CD14-positive monocyte (primary cell): ENCODE measurements at regions not wholly inside any gene's neighbourhood (a gene's known extent, or its start where the extent isn't known, plus 50 kb on each side); places are given as distances from the start of the nearest gene placed in this dataset.

Source experiments
- DNase-seq, 3 donors: peaks; one replicate each; pipeline ENCODE4 v3.0.0-alpha.2; 2011 to 2022
- H2AFZ ChIP-seq: 2 replicates; pipeline ENCODE4 v1.6.0; 2012; ENCODE audit warnings: mild to moderate bottlenecking, low read depth, low read length, inconsistent platforms; ENCODE audit not compliant: insufficient read depth, poor library complexity, severe bottlenecking
- H3K27ac ChIP-seq, 2 donors: 1 replicate in 1 of 2; 2 replicates in 1 of 2; pipeline ENCODE4 v1.5.1; 2012 to 2013; ENCODE audit warnings: low read length in 2 of 2, control low read depth in 1 of 2, inconsistent platforms in 1 of 2, low read depth in 1 of 2, mild to moderate bottlenecking in 1 of 2
- H3K27me3 ChIP-seq, 2 donors: one replicate each; pipeline versions ENCODE4 v1.6.0 to v1.6.1; 2011 to 2013; ENCODE audit warnings: low read length in 2 of 2; ENCODE audit not compliant: control insufficient read depth in 2 of 2, insufficient read depth in 2 of 2
- H3K36me3 ChIP-seq, 2 donors: replicated peaks in 1 of 2; 1 replicate in 1 of 2; 2 replicates in 1 of 2; pipeline versions ENCODE4 v1.5.1 to v1.6.1; 2012 to 2013; ENCODE audit warnings: low read length in 2 of 2, control low read depth in 1 of 2, inconsistent platforms in 1 of 2, mild to moderate bottlenecking in 1 of 2; ENCODE audit not compliant: insufficient read depth in 2 of 2, control insufficient read depth in 1 of 2
- H3K4me1 ChIP-seq, 2 donors: 1 replicate in 1 of 2; 2 replicates in 1 of 2; pipeline versions ENCODE4 v1.5.1 to v1.6.1; 2012 to 2013; ENCODE audit warnings: low read length in 2 of 2, control low read depth in 1 of 2, inconsistent platforms in 1 of 2, mild to moderate bottlenecking in 1 of 2, moderate library complexity in 1 of 2; ENCODE audit not compliant: insufficient read depth in 2 of 2, control insufficient read depth in 1 of 2
- H3K4me2 ChIP-seq: replicated peaks from 2 replicates; pipeline ENCODE3; 2012; ENCODE audit warnings: low read length, moderate library complexity, mild to moderate bottlenecking; ENCODE audit not compliant: poor library complexity, severe bottlenecking; ENCODE audit errors: extremely low read depth
- H3K4me3 ChIP-seq, 3 experiments: fragments of 200-600 bp in 1 of 3; sonication (generic) in 1 of 3; replicated peaks in 1 of 3; 1 replicate in 2 of 3; 2 replicates in 1 of 3; pipeline ENCODE4 v1.5.1; 2011 to 2013; ENCODE audit warnings: low read length in 3 of 3, mild to moderate bottlenecking in 3 of 3, control low read depth in 2 of 3, low read depth in 2 of 3, inconsistent platforms in 1 of 3, moderate library complexity in 1 of 3
- H3K79me2 ChIP-seq: 2 replicates; pipeline ENCODE4 v1.6.0; 2012; ENCODE audit warnings: mild to moderate bottlenecking, control low read depth, inconsistent platforms, low read length, moderate library complexity; ENCODE audit not compliant: insufficient read depth
- H3K9ac ChIP-seq: 2 replicates; pipeline ENCODE4 v1.6.0; 2017; ENCODE audit warnings: low read length, mild to moderate bottlenecking; ENCODE audit not compliant: insufficient read depth, poor library complexity, severe bottlenecking
- H3K9me3 ChIP-seq, 2 donors: replicated peaks in 1 of 2; 1 replicate in 1 of 2; 2 replicates in 1 of 2; pipeline versions ENCODE4 v1.5.1 to v1.6.1; 2012 to 2013; ENCODE audit warnings: low read length in 2 of 2, control low read depth in 1 of 2; ENCODE audit not compliant: control insufficient read depth in 1 of 2, insufficient read depth in 1 of 2
- H4K20me1 ChIP-seq: 2 replicates; pipeline ENCODE4 v1.6.0; 2012; ENCODE audit warnings: mild to moderate bottlenecking, low read length, control low read depth, moderate library complexity; ENCODE audit not compliant: insufficient read depth
- H3K27ac Mint-ChIP-seq, 7 donors: one replicate each; pipeline ENCODE4 v1.8.0; 2020; ENCODE audit warnings: mild to moderate bottlenecking in 7 of 7, mixed read lengths in 7 of 7, moderate library complexity in 6 of 7, inconsistent platforms in 2 of 7
- H3K27me3 Mint-ChIP-seq, 3 donors: one replicate each; pipeline ENCODE4 v1.8.0; 2021 to 2022; ENCODE audit warnings: low read depth in 3 of 3, mild to moderate bottlenecking in 3 of 3, mixed read lengths in 3 of 3, moderate library complexity in 3 of 3, inconsistent platforms in 1 of 3
- H3K36me3 Mint-ChIP-seq, 2 donors: one replicate each; pipeline ENCODE4 v1.8.0; 2020; ENCODE audit warnings: mixed read lengths in 2 of 2, inconsistent platforms in 1 of 2, mild to moderate bottlenecking in 1 of 2
- H3K4me1 Mint-ChIP-seq: one replicate; pipeline ENCODE4 v1.8.0; 2020; ENCODE audit warnings: mild to moderate bottlenecking, mixed read lengths
- H3K4me3 Mint-ChIP-seq, 2 donors: one replicate each; pipeline ENCODE4 v1.8.0; 2020; ENCODE audit warnings: mild to moderate bottlenecking in 2 of 2, mixed read lengths in 2 of 2, moderate library complexity in 1 of 2
- H3K9me3 Mint-ChIP-seq, 7 donors: one replicate each; pipeline ENCODE4 v1.8.0; 2020 to 2022; ENCODE audit warnings: mixed read lengths in 7 of 7, mild to moderate bottlenecking in 6 of 7, moderate library complexity in 6 of 7, inconsistent platforms in 2 of 7
- CTCF ChIP-seq: fragments of 200-600 bp; IDR thresholded peaks from one replicate; pipeline ENCODE4 v1.8.0; 2022; ENCODE audit warnings: antibody characterized with exemption, mild to moderate bottlenecking
- WGBS: methylation state at CpG from one replicate; pipeline ENCODE4 v1.1.5; 2013; ENCODE audit warnings: missing lambda C conversion rate; ENCODE audit not compliant: insufficient coverage; 5-methylcytosine and 5-hydroxymethylcytosine counted together
- intact Hi-C, 2 donors: fragments of 100-400 bp; cut with micrococcal nuclease; formaldehyde crosslinking; loops; one replicate each; pipeline versions ENCODE4 v1.15.0 to v1.15.1; 2023

GRCh38 chr2:53448086-53448485 is 319.5 kb upstream of the CHAC2 start:
- H3K4me1 Mint-ChIP-seq: no peaks in the 10 kb centered on the region
- no peak for TF ChIP-seq CTCF
- Histone ChIP-seq H3K79me2 (no peaks in the 10 kb centered on the region), H4K20me1 (no peaks in the 10 kb centered on the region), H3K4me3 (no peak overlapping the region), H3K9me3 (no peaks in the 10 kb centered on the region), H3K4me1 (no peaks in the 10 kb centered on the region), H3K4me2 (no peak overlapping the region), H3K27me3 (no peaks in the 10 kb centered on the region), H2AFZ (no peak overlapping the region), H3K9ac (no peak overlapping the region), H3K36me3 (no peaks in the 10 kb centered on the region), H3K27ac (no peak overlapping the region)
- H3K36me3 Mint-ChIP-seq: no peaks in the 10 kb centered on the region
- intact Hi-C loops: no loop called here
- peaks cover 0 to 1% (median 0%) of the 10 kb centered on the region in 3 donors for H3K27me3 Mint-ChIP-seq
- DNase-seq: no peak
- H3K9me3 Mint-ChIP-seq: peaks cover 0 to 2% (median 0%) of the 10 kb centered on the region in 7 donors
- no peak overlapping the region for H3K27ac Mint-ChIP-seq
- 100% methylated on average over 1 of the region's 5 CpGs for WGBS
- no peak overlapping the region for H3K4me3 Mint-ChIP-seq

GRCh38 chr2:53445383-53446070 is 322.1 kb upstream of the CHAC2 start:
- 90% methylated on average over 3 of the region's 7 CpGs for WGBS
- Histone ChIP-seq H3K36me3 (no peaks in the 10 kb centered on the region), H3K4me2 (no peak overlapping the region), H4K20me1 (no peaks in the 10 kb centered on the region), H3K4me1 (no peaks in the 10 kb centered on the region), H3K4me3 (no peak overlapping the region), H2AFZ (no peak overlapping the region), H3K27me3 (no peaks in the 10 kb centered on the region), H3K9me3 (no peaks in the 10 kb centered on the region), H3K79me2 (no peaks in the 10 kb centered on the region), H3K27ac (no peak overlapping the region), H3K9ac (no peak overlapping the region)
- Mint-ChIP-seq H3K36me3 (no peaks in the 10 kb centered on the region), H3K27ac (no peak overlapping the region), H3K4me1 (no peaks in the 10 kb centered on the region), H3K4me3 (no peak overlapping the region), H3K27me3 (peaks cover 0 to 1% (median 0%) of the 10 kb centered on the region in 3 donors), H3K9me3 (no peaks in the 10 kb centered on the region)
- no peak for DNase-seq
- intact Hi-C loops: no loop called here
- no peak for TF ChIP-seq CTCF
